Astrocyte of the hippocampus (primary cell): ENCODE measurements at regions not wholly inside any gene's neighbourhood (a gene's known extent, or its start where the extent isn't known, plus 50 kb on each side); places are given as distances from the start of the nearest gene placed in this dataset.

Experiments
- DNase-seq: peaks from one replicate; pipeline ENCODE4 v3.0.0; 2011; ENCODE audit warnings: low read depth, low spot score

DNA sequence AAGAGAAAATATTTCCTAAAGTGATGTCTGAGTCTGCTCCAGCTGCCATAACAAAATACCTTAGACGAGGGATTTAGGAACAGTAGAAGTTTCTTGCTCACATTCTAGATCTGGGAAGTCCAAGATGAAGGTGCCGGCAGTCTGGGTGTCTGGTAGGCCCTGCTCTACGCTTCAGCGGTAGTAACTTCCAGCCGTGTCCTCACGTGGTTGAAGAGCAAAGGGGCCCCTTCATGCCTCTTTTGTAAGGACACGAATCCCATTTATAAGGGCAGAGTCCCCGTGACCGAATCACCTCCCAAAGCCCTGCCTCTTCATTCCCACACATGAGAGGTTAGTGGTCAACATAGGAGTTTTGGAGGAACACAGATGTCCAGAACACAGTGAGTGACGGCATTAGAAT lies 52.2 kb upstream of the INPP5A start:
- DNase-seq, result no peak

DNA sequence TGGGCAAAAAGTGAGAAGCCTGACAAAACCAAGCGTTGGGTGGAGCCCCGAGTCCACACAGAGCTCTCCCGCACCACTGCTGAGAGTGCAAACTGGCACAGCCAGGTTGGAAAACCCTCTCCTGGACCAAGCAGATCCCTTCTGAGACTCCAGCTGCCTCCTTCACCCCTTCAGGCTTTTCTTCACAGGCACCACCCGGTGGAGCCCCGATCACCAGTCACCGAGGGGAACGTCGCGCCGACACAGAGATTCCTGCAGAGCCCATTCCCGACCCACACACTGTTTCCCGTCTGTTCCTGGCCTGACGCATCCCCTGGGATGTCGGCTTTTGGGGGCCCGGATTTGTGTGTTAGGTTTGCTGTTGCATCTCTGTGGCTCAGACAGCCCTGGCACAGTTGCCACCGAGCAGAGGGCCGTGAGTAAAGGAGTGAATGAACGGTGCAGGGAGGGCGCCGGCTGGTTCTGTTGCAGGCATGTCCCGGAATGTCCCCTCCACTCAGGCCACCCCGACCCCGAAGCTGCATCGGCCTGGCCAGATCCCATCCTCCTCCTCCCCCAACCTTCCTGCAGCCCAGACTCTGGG lies 51.0 kb upstream of the INPP5A start:
- DNase-seq, result no peak

DNA sequence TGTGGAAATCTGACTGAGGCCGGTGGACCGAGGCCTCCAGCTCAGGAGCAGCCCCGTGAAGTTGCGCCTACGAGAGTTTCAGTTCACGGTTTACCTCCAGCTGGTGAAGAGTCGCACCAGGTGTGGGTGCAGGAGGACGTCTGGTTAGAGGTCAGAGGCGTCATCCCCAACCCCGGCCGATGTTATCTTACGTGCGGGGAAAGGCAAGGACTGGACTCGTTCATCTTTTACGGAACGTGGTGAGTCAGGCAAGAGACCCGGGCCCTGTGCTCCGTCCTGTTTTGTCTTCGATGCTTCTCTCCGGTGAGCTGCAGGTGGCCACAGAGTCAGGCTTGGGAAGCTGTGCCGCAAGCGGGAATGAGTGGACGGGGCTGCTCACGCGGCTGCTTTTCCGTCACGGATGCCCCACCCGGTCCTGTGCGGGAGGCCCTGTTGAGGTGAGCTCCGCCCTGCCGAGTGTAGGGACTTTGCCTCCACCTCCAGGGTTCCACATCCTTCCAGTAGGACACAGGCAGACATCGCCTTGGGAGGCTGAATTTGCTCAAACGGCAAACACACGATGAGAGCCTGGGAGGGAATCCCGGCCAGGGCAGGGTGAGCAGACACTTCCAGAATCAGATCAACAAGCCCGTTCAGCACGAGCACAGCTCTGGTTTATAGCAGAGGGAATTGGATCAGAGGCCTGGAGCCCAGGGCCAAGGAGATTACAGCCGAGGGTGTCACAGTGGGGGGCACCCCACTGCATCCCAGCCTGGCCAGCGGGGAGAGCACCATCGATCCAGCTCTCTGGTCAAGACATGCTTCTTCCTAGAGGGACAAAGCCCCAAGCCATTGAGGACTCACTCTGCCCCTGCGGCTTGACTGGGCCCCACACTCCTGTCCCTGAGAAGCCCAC lies 50.1 kb upstream of the INPP5A start:
- DNase-seq, result no peak
